ENCODE measurements at regions not wholly inside any gene's neighbourhood (a gene's known extent, or its start where the extent isn't known, plus 50 kb on each side); places are given as distances from the start of the nearest gene placed in this dataset.

DNA sequence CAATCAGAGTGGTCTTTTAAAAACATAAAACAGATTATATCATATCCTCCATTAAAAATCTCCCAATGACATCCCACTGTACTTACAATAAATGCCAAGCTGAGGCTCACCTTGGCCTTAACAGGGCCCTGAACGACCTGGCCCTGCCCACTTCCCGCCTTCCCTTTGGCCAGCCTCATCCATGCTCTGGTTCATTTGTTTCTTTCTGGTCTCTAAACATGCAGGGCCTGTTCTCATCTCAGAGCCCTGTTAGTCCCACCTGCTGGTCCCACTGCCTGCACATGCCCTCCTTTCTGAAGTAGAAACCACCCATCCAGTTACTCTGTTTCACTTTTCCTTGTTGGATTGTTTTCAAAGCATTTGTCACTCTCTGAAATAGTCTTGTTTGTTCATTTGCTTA, 227.4 kb downstream of the INSC start:
- TF ChIP-seq, protein P1, sequence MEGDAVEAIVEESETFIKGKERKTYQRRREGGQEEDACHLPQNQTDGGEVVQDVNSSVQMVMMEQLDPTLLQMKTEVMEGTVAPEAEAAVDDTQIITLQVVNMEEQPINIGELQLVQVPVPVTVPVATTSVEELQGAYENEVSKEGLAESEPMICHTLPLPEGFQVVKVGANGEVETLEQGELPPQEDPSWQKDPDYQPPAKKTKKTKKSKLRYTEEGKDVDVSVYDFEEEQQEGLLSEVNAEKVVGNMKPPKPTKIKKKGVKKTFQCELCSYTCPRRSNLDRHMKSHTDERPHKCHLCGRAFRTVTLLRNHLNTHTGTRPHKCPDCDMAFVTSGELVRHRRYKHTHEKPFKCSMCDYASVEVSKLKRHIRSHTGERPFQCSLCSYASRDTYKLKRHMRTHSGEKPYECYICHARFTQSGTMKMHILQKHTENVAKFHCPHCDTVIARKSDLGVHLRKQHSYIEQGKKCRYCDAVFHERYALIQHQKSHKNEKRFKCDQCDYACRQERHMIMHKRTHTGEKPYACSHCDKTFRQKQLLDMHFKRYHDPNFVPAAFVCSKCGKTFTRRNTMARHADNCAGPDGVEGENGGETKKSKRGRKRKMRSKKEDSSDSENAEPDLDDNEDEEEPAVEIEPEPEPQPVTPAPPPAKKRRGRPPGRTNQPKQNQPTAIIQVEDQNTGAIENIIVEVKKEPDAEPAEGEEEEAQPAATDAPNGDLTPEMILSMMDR (CRISPR knock-in tag; IDR thresholded peaks at IDR 0.05), result no peak
- TF ChIP-seq POLR2A (IDR thresholded peaks at IDR 0.05; ENCODE audit: insufficient read depth in 1 of 2, low read depth in 2 of 2, low read length in 2 of 2) (no peak), ZSCAN21 (CRISPR knock-in tag; IDR thresholded peaks at IDR 0.05; ENCODE audit: borderline replicate concordance) (no peak), NR2F1 (CRISPR knock-in tag; IDR thresholded peaks at IDR 0.05) (no peak), LCORL (IDR thresholded peaks at IDR 0.05) (no peak), LCORL (CRISPR knock-in tag; IDR thresholded peaks at IDR 0.05) (no peak), MAFK (conservative IDR thresholded peaks at IDR 0.05 in 1 of 2, IDR thresholded peaks at IDR 0.05 in 1 of 2; ENCODE audit: low read length in 2 of 2) (no peak), SIX4 (CRISPR knock-in tag; IDR thresholded peaks at IDR 0.05) (no peak), ATF1 (CRISPR knock-in tag; IDR thresholded peaks at IDR 0.05) (no peak), MBNL3 (CRISPR knock-in tag; conservative IDR thresholded peaks at IDR 0.05) (no peak)
- TF ChIP-seq, protein P2, sequence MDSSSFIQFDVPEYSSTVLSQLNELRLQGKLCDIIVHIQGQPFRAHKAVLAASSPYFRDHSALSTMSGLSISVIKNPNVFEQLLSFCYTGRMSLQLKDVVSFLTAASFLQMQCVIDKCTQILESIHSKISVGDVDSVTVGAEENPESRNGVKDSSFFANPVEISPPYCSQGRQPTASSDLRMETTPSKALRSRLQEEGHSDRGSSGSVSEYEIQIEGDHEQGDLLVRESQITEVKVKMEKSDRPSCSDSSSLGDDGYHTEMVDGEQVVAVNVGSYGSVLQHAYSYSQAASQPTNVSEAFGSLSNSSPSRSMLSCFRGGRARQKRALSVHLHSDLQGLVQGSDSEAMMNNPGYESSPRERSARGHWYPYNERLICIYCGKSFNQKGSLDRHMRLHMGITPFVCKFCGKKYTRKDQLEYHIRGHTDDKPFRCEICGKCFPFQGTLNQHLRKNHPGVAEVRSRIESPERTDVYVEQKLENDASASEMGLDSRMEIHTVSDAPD (CRISPR knock-in tag; IDR thresholded peaks at IDR 0.05), result no peak
- TF ChIP-seq, protein P3, sequence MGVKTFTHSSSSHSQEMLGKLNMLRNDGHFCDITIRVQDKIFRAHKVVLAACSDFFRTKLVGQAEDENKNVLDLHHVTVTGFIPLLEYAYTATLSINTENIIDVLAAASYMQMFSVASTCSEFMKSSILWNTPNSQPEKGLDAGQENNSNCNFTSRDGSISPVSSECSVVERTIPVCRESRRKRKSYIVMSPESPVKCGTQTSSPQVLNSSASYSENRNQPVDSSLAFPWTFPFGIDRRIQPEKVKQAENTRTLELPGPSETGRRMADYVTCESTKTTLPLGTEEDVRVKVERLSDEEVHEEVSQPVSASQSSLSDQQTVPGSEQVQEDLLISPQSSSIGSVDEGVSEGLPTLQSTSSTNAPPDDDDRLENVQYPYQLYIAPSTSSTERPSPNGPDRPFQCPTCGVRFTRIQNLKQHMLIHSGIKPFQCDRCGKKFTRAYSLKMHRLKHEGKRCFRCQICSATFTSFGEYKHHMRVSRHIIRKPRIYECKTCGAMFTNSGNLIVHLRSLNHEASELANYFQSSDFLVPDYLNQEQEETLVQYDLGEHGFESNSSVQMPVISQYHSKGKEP (CRISPR knock-in tag; IDR thresholded peaks at IDR 0.05), result no peak
- TF ChIP-seq, protein P4, sequence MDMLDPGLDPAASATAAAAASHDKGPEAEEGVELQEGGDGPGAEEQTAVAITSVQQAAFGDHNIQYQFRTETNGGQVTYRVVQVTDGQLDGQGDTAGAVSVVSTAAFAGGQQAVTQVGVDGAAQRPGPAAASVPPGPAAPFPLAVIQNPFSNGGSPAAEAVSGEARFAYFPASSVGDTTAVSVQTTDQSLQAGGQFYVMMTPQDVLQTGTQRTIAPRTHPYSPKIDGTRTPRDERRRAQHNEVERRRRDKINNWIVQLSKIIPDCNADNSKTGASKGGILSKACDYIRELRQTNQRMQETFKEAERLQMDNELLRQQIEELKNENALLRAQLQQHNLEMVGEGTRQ (IDR thresholded peaks at IDR 0.05; ENCODE audit: low read depth, low read length), result no peak
- TF ChIP-seq, protein P4 (CRISPR knock-in tag; IDR thresholded peaks at IDR 0.05; ENCODE audit: borderline replicate concordance), result no peak
